ENCODE measurements at regions not wholly inside any gene's neighbourhood (a gene's known extent, or its start where the extent isn't known, plus 50 kb on each side); places are given as distances from the start of the nearest gene placed in this dataset.

GRCh38 chr5:20605732-20606525 lies 617.9 kb upstream of the CDH18 start:
- Histone ChIP-seq H3K36me3 (no peaks in the 10 kb centered on the region), H3K4me1 (no peaks in the 10 kb centered on the region), H3K4me3 (no peak overlapping the region), H3K27me3 (no peaks in the 10 kb centered on the region), H3K27ac (no peak overlapping the region), H3K9me3 (no peaks in the 10 kb centered on the region)
- DNase-seq (no peak), FAIRE-seq (no peak), ATAC-seq (peak in 1 of 4 donors; percentile 24)
- WGBS, 2 donors: 54 to 56% methylated on average over 3 of the region's 3 CpGs
- intact Hi-C loops (cut with DNase I): no loop called here
- TF ChIP-seq, protein P1, sequence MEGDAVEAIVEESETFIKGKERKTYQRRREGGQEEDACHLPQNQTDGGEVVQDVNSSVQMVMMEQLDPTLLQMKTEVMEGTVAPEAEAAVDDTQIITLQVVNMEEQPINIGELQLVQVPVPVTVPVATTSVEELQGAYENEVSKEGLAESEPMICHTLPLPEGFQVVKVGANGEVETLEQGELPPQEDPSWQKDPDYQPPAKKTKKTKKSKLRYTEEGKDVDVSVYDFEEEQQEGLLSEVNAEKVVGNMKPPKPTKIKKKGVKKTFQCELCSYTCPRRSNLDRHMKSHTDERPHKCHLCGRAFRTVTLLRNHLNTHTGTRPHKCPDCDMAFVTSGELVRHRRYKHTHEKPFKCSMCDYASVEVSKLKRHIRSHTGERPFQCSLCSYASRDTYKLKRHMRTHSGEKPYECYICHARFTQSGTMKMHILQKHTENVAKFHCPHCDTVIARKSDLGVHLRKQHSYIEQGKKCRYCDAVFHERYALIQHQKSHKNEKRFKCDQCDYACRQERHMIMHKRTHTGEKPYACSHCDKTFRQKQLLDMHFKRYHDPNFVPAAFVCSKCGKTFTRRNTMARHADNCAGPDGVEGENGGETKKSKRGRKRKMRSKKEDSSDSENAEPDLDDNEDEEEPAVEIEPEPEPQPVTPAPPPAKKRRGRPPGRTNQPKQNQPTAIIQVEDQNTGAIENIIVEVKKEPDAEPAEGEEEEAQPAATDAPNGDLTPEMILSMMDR (IDR thresholded peaks at IDR 0.05): no peak

DNA sequence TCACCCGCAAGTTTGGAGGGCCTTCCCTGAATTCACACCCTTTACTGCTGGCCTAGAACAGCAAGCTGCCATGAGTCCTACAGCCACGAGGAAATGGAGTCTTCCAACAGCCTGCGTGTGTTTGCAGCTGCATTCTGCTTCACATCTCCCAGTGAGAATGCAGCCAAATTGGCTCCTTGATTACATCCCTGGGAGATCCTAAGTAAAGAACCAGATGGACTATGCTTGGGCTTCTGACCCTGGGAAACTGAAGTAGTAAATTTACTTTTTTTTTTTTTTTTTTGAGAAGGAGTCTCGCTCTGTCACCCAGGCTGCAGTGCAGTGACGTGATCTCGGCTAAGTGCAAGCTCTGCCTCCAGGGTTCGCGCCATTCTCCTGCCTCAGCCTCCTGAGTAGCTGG lies 617.0 kb upstream of the CDH18 start:
- ATAC-seq (no peak), FAIRE-seq (no peak), DNase-seq (no peak)
- no peak overlapping the region for H3K4me3 ChIP-seq
- H3K9me3 ChIP-seq: no peaks in the 10 kb centered on the region
- no peaks in the 10 kb centered on the region for H3K36me3 ChIP-seq
- no peaks in the 10 kb centered on the region for H3K4me1 ChIP-seq
- no peaks in the 10 kb centered on the region for H3K27me3 ChIP-seq
- H3K27ac ChIP-seq: no peak overlapping the region
- TF ChIP-seq, protein P1 (IDR thresholded peaks at IDR 0.05): no peak
- 61 to 70% methylated on average over 8 of the region's 8 CpGs for WGBS, 2 donors
- intact Hi-C loops (cut with DNase I): no loop called here

GRCh38 chr5:20601678-20602100 lies 613.7 kb upstream of the CDH18 start:
- Histone ChIP-seq H3K9me3 (no peaks in the 10 kb centered on the region), H3K27ac (no peak overlapping the region), H3K27me3 (no peaks in the 10 kb centered on the region), H3K4me1 (no peaks in the 10 kb centered on the region), H3K4me3 (no peak overlapping the region), H3K36me3 (no peaks in the 10 kb centered on the region)
- DNase-seq: no peak
- FAIRE-seq: no peak
- TF ChIP-seq, protein P1 (IDR thresholded peaks at IDR 0.05): no peak
- intact Hi-C loops (cut with DNase I): no loop called here
- ATAC-seq: no peak
- WGBS, 2 donors: 75 to 78% methylated on average over 4 of the region's 4 CpGs

DNA sequence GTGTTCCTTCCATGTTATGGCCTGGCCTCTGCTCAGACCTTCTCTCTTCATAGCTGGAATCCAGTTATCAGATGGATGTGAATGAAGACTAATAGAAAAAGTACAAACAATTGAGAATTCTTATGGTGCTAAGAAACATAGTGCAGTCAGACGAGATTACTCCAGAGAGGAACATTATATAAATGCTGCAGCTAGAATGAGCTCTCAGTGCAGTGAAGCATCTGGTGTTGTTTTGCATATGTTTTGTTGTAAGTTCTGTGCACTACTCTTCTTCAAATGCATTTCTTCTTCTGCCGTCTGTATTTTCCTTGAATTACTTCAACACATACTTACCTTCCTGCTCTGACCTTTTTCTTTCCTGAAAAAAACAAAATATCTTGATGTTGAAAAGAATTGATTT lies 602.4 kb upstream of the CDH18 start:
- H3K27me3 ChIP-seq: no peaks in the 10 kb centered on the region
- ATAC-seq: no peak
- no peak for FAIRE-seq
- no peak overlapping the region for H3K4me3 ChIP-seq
- intact Hi-C loops (cut with DNase I): no loop called here
- no peaks in the 10 kb centered on the region for H3K9me3 ChIP-seq
- TF ChIP-seq, protein P1 (IDR thresholded peaks at IDR 0.05): no peak
- DNase-seq: no peak
- H3K36me3 ChIP-seq: no peaks in the 10 kb centered on the region
- no peak overlapping the region for H3K27ac ChIP-seq
- H3K4me1 ChIP-seq: no peaks in the 10 kb centered on the region
- WGBS, 2 donors: 75 to 82% methylated on average over 2 of the region's 2 CpGs

- peaks cover 0 to 4% (median 0%) of the 10 kb centered on the region in 4 donors for H3K27me3 ChIP-seq
- H3K27ac ChIP-seq: no peak overlapping the region
- ATAC-seq: peak in 1 of 4 donors; percentile 22
- TF ChIP-seq, protein P1 (IDR thresholded peaks at IDR 0.05): no peak
- no peak overlapping the region for H3K4me3 ChIP-seq
- no peaks in the 10 kb centered on the region for H3K9me3 ChIP-seq
- no peak for FAIRE-seq
- H3K36me3 ChIP-seq: no peaks in the 10 kb centered on the region
- intact Hi-C loops (cut with DNase I): no loop called here
- 9 to 11% methylated on average over 5 of the region's 5 CpGs for WGBS, 2 donors
- no peaks in the 10 kb centered on the region for H3K4me1 ChIP-seq
- DNase-seq: no peak
Observed at GRCh38 chr5:20575571-20575970, 587.6 kb upstream of the CDH18 start.
